Spleen (tissue), 7 donors: ENCODE measurements at regions not wholly inside any gene's neighbourhood (a gene's known extent, or its start where the extent isn't known, plus 50 kb on each side); places are given as distances from the start of the nearest gene placed in this dataset.

Experiments
- CTCF ChIP-seq, 11 experiments: fragments of 200-600 bp in 7 of 11; fragments of 450-650 bp in 4 of 11; sonication (generic) in 4 of 11; IDR thresholded peaks in 8 of 11; conservative IDR thresholded peaks in 3 of 11; 1 replicate in 7 of 11; 2 replicates in 4 of 11; pipeline versions ENCODE4 v1.4.0 to v1.8.0; 2016 to 2021; ENCODE audit warnings: antibody characterized with exemption in 11 of 11, inconsistent platforms in 4 of 11, mild to moderate bottlenecking in 1 of 11
- POLR2AphosphoS5 ChIP-seq, 3 donors: sonication (generic); formaldehyde crosslinking; IDR thresholded peaks; one replicate each; pipeline ENCODE4 v1.5.1; 2017; ENCODE audit warnings: antibody characterized with exemption in 3 of 3
- donor health status: DM: no; HTN: no; CAD: no; lungs with moderate emphysema.
- donor health status: DM: no; HTN: no; CAD: no.
- donor health status: DM: no; HTN: no; CAD: no.

- TF ChIP-seq CTCF (IDR thresholded peaks at IDR 0.05 in 8 of 11, conservative IDR thresholded peaks at IDR 0.05 in 3 of 11) (no peak), POLR2AphosphoS5 (IDR thresholded peaks at IDR 0.05) (no peak)
These were observed 190.3 kb downstream of the SLITRK1 start for GRCh38 chr13:83691966-83692365.
